HEK293T (cell line): ENCODE measurements at regions not wholly inside any gene's neighbourhood (a gene's known extent, or its start where the extent isn't known, plus 50 kb on each side); places are given as distances from the start of the nearest gene placed in this dataset.

Source experiments
- BHLHE40 ChIP-seq: fragments of 450-650 bp; IDR thresholded peaks from 2 replicates; pipeline ENCODE4 v1.6.1; 2016; ENCODE audit warnings: mild to moderate bottlenecking, moderate library complexity, borderline replicate concordance
- ELF4 ChIP-seq: fragments of 450-650 bp; IDR thresholded peaks from 2 replicates; pipeline ENCODE4 v1.6.1; 2017; ENCODE audit warnings: antibody characterized with exemption
- FOXK2 ChIP-seq: fragments of 450-650 bp; IDR thresholded peaks from 2 replicates; pipeline ENCODE4 v1.6.1; 2016; ENCODE audit warnings: mild to moderate bottlenecking
- SUZ12 ChIP-seq: fragments of 450-650 bp; IDR thresholded peaks from 2 replicates; pipeline ENCODE4 v1.6.1; 2016; ENCODE audit warnings: mild to moderate bottlenecking
- ZNF384 ChIP-seq: fragments of 450-650 bp; IDR thresholded peaks from 2 replicates; pipeline ENCODE4 v1.6.1; 2016

DNA sequence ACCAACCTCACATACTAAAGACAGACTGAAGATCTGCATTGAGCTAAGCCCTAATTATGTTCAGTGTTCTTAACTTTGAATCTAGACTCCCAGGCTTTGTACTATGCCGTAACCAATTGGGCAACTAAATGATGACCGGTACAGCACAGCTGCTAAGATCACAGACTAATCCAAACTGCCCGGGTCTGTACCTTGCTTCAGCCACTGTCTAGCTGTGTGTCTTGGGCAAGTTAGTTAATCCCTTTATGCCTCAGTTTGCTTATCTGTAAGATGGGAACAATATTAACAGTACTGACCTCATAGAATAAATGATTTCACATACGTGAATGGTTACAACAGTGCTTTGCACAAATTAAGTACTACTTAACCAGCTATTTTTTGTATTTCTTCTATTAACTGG is 205.8 kb upstream of the NFE2L3 start:
- TF ChIP-seq ZNF384 (no peak), ELF4 (no peak), BHLHE40 (no peak), FOXK2 (no peak), SUZ12 (no peak)
